NCI-H460 (cell line): ENCODE measurements at regions not wholly inside any gene's neighbourhood (a gene's known extent, or its start where the extent isn't known, plus 50 kb on each side); places are given as distances from the start of the nearest gene placed in this dataset.

Experiments used
- DNase-seq: peaks from one replicate; pipeline ENCODE4 v3.0.0-alpha.2; 2016; ENCODE audit warnings: low read depth; ENCODE audit errors: extremely low read depth

- DNase-seq = no peak
These were observed 92.2 kb downstream of the UNC5CL start for GRCh38 chr6:40946738-40947301.

GRCh38 chr6:40937491-40937890 lies 101.5 kb downstream of the UNC5CL start:
- DNase-seq = no peak

GRCh38 chr6:40936818-40937251 lies 102.2 kb downstream of the UNC5CL start:
- DNase-seq = no peak

- DNase-seq = no peak
These were observed 105.2 kb downstream of the UNC5CL start for GRCh38 chr6:40933864-40934263.

GRCh38 chr6:40932953-40933352 lies 106.1 kb downstream of the UNC5CL start:
- DNase-seq = no peak

- no peak for DNase-seq
These were observed 106.7 kb downstream of the UNC5CL start for GRCh38 chr6:40932366-40932765.

- no peak for DNase-seq
These were observed 107.1 kb downstream of the UNC5CL start for GRCh38 chr6:40931931-40932330.

GRCh38 chr6:40930555-40930954 lies 108.5 kb downstream of the UNC5CL start:
- DNase-seq = no peak

GRCh38 chr6:40930045-40930444 lies 109.0 kb downstream of the UNC5CL start:
- no peak for DNase-seq

GRCh38 chr6:40929176-40929575 lies 109.8 kb downstream of the UNC5CL start:
- no peak for DNase-seq

- no peak for DNase-seq
These were observed 110.3 kb downstream of the UNC5CL start for GRCh38 chr6:40928763-40929162.

GRCh38 chr6:40928307-40928706 lies 110.7 kb downstream of the UNC5CL start:
- no peak for DNase-seq

- no peak for DNase-seq
These were observed 113.7 kb downstream of the UNC5CL start for GRCh38 chr6:40925341-40925740.

GRCh38 chr6:40924839-40925238 lies 114.2 kb downstream of the UNC5CL start:
- no peak for DNase-seq

- DNase-seq = no peak
These were observed 115.1 kb downstream of the UNC5CL start for GRCh38 chr6:40923880-40924279.

GRCh38 chr6:40923326-40923725 lies 115.7 kb downstream of the UNC5CL start:
- no peak for DNase-seq

- no peak for DNase-seq
These were observed 116.7 kb downstream of the UNC5CL start for GRCh38 chr6:40922281-40922680.

- DNase-seq = no peak
These were observed 120.9 kb downstream of the UNC5CL start for GRCh38 chr6:40918040-40918651.

- DNase-seq = no peak
These were observed 121.4 kb downstream of the UNC5CL start for GRCh38 chr6:40917603-40918002.

- no peak for DNase-seq
These were observed 122.2 kb downstream of the UNC5CL start for GRCh38 chr6:40916845-40917244.

- no peak for DNase-seq
These were observed 123.9 kb downstream of the UNC5CL start for GRCh38 chr6:40915165-40915564.

- no peak for DNase-seq
These were observed 125.0 kb downstream of the UNC5CL start for GRCh38 chr6:40914005-40914404.
